K562 (cell line): ENCODE measurements at regions not wholly inside any gene's neighbourhood (a gene's known extent, or its start where the extent isn't known, plus 50 kb on each side); places are given as distances from the start of the nearest gene placed in this dataset.

ENCODE experiments used
- ATF3 ChIP-seq, 2 experiments: fragments of 450-650 bp in 1 of 2; sonication (generic) in 1 of 2; formaldehyde crosslinking in 1 of 2; IDR thresholded peaks in 1 of 2; conservative IDR thresholded peaks in 1 of 2; 2 replicates each; pipeline versions ENCODE4 v1.6.1 to v1.8.1; 2016 to 2023; ENCODE audit warnings: mild to moderate bottlenecking in 2 of 2, moderate library complexity in 2 of 2, inconsistent platforms in 1 of 2, missing genetic modification reagents in 1 of 2
- BCL6 ChIP-seq: fragments of 250-450 bp; sonication (Bioruptor Pico); IDR thresholded peaks from 2 replicates; pipeline ENCODE4 v1.4.0; 2020
- FIP1L1 ChIP-seq: fragments of 200-400 bp; formaldehyde crosslinking; IDR thresholded peaks from 2 replicates; pipeline ENCODE4 v1.6.1; 2018; ENCODE audit warnings: mild to moderate bottlenecking, low read depth, low read length; ENCODE audit not compliant: poor library complexity, severe bottlenecking
- MAFG ChIP-seq: fragments of 450-650 bp; conservative IDR thresholded peaks from 2 replicates; pipeline ENCODE4 v1.6.1; 2016; ENCODE audit warnings: missing genetic modification characterization, missing compliant biosample characterization
- NBN ChIP-seq: fragments of 450-650 bp; IDR thresholded peaks from 2 replicates; pipeline ENCODE4 v1.6.1; 2016; ENCODE audit warnings: low read depth, mild to moderate bottlenecking
- PHF20 ChIP-seq: fragments of 450-650 bp; IDR thresholded peaks from 2 replicates; pipeline ENCODE4 v1.6.1; 2018; ENCODE audit not compliant: partially characterized antibody
- TRIM24 ChIP-seq, 2 experiments: fragments of 450-650 bp; IDR thresholded peaks; 2 replicates each; pipeline ENCODE4 v1.6.1; 2016
- ZNF140 ChIP-seq: fragments of 250-450 bp; sonication (Bioruptor Pico); IDR thresholded peaks from 2 replicates; pipeline ENCODE4 v1.8.0; 2021; ENCODE audit warnings: moderate library complexity, mild to moderate bottlenecking, inconsistent platforms
- ZNF384 ChIP-seq: IDR thresholded peaks from 2 replicates; pipeline ENCODE4 v1.6.1; 2012; ENCODE audit warnings: low read depth, low read length, improper control_type of control experiment
- ZNF583 ChIP-seq: fragments of 250-450 bp; sonication (Bioruptor Pico); IDR thresholded peaks from 2 replicates; pipeline ENCODE4 v1.4.0; 2020
- TF ChIP-seq, protein P1 (sequence below): fragments of 250-450 bp; sonication (Bioruptor Pico); IDR thresholded peaks from 2 replicates; pipeline ENCODE4 v1.4.0; 2020

- TF ChIP-seq ATF3 (IDR thresholded peaks at IDR 0.05) = peak; percentile 16; the same call in 1 of the 2 replicates
- no peak for TF ChIP-seq ATF3 (CRISPR knock-in tag; conservative IDR thresholded peaks at IDR 0.05)
- no peak for TF ChIP-seq PHF20
- TF ChIP-seq NBN = no peak
- peak in 1 of 2 experiments; percentile 25; a peak in 1 of 4 replicates for TF ChIP-seq TRIM24 (IDR thresholded peaks at IDR 0.05)
- TF ChIP-seq MAFG = 0 out of 2 replicates have a peak, but pooled peaks have one; percentile 28
- TF ChIP-seq BCL6 = no peak
- TF ChIP-seq ZNF583 (CRISPR knock-in tag) = no peak
- no peak for TF ChIP-seq FIP1L1
- TF ChIP-seq, protein P1, sequence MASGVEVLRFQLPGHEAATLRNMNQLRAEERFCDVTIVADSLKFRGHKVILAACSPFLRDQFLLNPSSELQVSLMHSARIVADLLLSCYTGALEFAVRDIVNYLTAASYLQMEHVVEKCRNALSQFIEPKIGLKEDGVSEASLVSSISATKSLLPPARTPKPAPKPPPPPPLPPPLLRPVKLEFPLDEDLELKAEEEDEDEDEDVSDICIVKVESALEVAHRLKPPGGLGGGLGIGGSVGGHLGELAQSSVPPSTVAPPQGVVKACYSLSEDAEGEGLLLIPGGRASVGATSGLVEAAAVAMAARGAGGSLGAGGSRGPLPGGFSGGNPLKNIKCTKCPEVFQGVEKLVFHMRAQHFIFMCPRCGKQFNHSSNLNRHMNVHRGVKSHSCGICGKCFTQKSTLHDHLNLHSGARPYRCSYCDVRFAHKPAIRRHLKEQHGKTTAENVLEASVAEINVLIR (CRISPR knock-in tag) = no peak
- TF ChIP-seq ZNF384 = no peak
- TF ChIP-seq ZNF140 = no peak
These were observed 109.7 kb upstream of the NAMPT start (continued) for GRCh38 chr7:106394526-106394925.
